Neural cell (in vitro differentiated cells): ENCODE measurements at regions not wholly inside any gene's neighbourhood (a gene's known extent, or its start where the extent isn't known, plus 50 kb on each side); places are given as distances from the start of the nearest gene placed in this dataset.

Experiments used
- EZH2 ChIP-seq: fragments of 200-600, 300-800 bp; shearing (Covaris generic), sonication (generic); IDR thresholded peaks from 2 replicates; pipeline ENCODE4 v1.6.1; 2014; ENCODE audit warnings: antibody characterized with exemption, low read length, borderline replicate concordance, mild to moderate bottlenecking; ENCODE audit not compliant: insufficient read depth, poor library complexity, severe bottlenecking
- MXI1 ChIP-seq: fragments of 450-650 bp; conservative IDR thresholded peaks from 2 replicates; pipeline ENCODE4 v1.6.1; 2014; ENCODE audit warnings: antibody characterized with exemption, mild to moderate bottlenecking; ENCODE audit not compliant: poor library complexity, severe bottlenecking

DNA sequence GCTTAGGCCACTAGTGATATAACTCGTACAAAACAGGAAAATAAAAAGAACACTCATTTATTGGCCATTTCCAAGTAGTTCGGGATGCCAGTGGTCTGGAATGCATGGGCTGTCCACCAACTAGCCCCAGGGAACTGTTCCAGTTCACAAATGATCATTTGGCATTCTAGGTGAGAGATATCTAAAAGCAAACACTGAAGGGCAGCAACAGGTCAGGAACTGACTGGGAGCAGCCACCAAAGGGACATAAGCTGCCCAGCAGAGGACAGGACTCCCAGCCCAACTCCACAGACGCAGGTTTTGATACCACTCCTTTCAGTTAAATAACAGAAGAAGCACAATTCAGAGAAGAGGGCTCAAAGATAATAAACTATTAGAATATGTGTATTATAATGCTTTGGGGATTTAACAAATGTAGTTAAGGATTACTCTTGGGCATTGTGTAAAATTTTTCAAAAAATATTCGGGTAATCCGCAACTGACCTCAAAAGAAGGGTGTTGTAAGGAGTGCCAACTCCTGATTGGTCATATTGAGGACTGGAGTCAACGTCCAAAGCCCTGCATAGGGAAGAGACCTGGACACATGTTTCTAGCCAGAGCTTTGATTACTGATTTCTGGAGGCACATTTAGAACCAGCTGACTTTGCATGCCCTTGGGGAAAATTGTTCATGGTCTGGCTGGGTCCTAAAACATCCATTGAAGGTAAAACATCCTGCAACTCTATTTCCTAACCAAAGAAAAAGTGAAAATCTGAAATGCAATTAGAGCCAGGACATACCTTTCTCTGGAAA is 320.0 kb downstream of the DNAH5 start:
- TF ChIP-seq MXI1 (no peak), EZH2 (no peak)
